GM12892 (cell line): ENCODE measurements at regions not wholly inside any gene's neighbourhood (a gene's known extent, or its start where the extent isn't known, plus 50 kb on each side); places are given as distances from the start of the nearest gene placed in this dataset.

Experiments used
- POLR2A ChIP-seq: IDR thresholded peaks from 2 replicates; pipeline ENCODE4 v1.6.1; 2011; ENCODE audit warnings: low read depth, low read length, control low read depth
- POLR2AphosphoS5 ChIP-seq: IDR thresholded peaks from 2 replicates; pipeline ENCODE4 v1.6.1; 2011; ENCODE audit warnings: low read depth, low read length, control low read depth
- TAF1 ChIP-seq: IDR thresholded peaks from 2 replicates; pipeline ENCODE4 v1.6.1; 2011; ENCODE audit warnings: low read depth, mild to moderate bottlenecking, control low read depth, low read length, borderline replicate concordance

- no peak for TF ChIP-seq TAF1
- no peak for TF ChIP-seq POLR2AphosphoS5
- TF ChIP-seq POLR2A: no peak
These were observed 415.2 kb downstream of the VRK1 start for GRCh38 chr14:97212399-97212798.
